Osteocyte (in vitro differentiated cells): ENCODE measurements at regions not wholly inside any gene's neighbourhood (a gene's known extent, or its start where the extent isn't known, plus 50 kb on each side); places are given as distances from the start of the nearest gene placed in this dataset.

Source experiments
- DNase-seq: peaks from one replicate; pipeline ENCODE4 v3.0.0; 2021; ENCODE audit warnings: mixed read lengths; ENCODE audit not compliant: unreplicated experiment; ENCODE audit errors: extremely low spot score
- H3K27ac Mint-ChIP-seq: one replicate; pipeline ENCODE4 v1.8.0; 2021; ENCODE audit warnings: mild to moderate bottlenecking, mixed read lengths; ENCODE audit not compliant: unreplicated experiment
- H3K27me3 Mint-ChIP-seq: one replicate; pipeline ENCODE4 v1.8.0; 2021; ENCODE audit warnings: mixed read lengths; ENCODE audit not compliant: unreplicated experiment
- H3K36me3 Mint-ChIP-seq: one replicate; pipeline ENCODE4 v1.8.0; 2021; ENCODE audit warnings: mixed read lengths; ENCODE audit not compliant: unreplicated experiment
- H3K4me1 Mint-ChIP-seq: one replicate; pipeline ENCODE4 v1.8.0; 2021; ENCODE audit warnings: mixed read lengths; ENCODE audit not compliant: unreplicated experiment
- H3K4me3 Mint-ChIP-seq: one replicate; pipeline ENCODE4 v1.8.0; 2021; ENCODE audit warnings: mild to moderate bottlenecking, moderate library complexity, mixed read lengths; ENCODE audit not compliant: unreplicated experiment
- H3K9me3 Mint-ChIP-seq: one replicate; pipeline ENCODE4 v1.8.0; 2021; ENCODE audit warnings: mixed read lengths; ENCODE audit not compliant: unreplicated experiment
- TF ChIP-seq, protein P1 (sequence below): fragments of 200-600 bp; sonication (generic); IDR thresholded peaks from 2 replicates; pipeline ENCODE4 v1.5.0; 2021; ENCODE audit warnings: antibody characterized with exemption, mild to moderate bottlenecking, moderate library complexity

DNA sequence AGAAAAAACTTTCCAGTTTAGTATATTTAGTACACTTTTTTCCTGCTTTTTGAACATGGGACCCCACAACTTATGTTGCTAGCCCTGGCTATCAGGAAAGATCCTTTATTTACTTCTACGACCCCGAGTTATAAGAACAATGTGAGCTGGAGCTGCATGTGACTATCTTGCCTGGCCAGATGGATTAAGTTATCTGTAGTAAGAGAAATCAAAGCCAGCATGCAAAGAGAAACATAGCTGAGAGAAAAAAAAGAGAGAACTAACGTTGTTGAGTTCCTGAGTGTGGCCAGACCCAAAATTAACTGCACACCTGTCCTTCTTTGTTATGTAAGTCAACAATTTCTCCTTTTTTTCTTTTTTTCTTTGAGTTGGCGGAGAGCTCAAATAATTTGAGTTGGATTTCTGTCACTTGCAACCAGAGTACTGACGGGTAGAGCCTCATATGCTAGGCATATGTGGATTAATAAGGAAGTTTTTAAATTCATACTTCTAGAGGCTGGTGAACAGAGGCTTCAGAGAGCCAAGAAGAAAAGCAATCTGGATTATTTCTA is 219.5 kb downstream of the HACE1 start:
- H3K4me1 Mint-ChIP-seq, result peaks cover 68% of the 10 kb centered on the region
- DNase-seq, result no peak
- peak overlapping the region; percentile 78 for H3K27ac Mint-ChIP-seq
- H3K9me3 Mint-ChIP-seq, result no peaks in the 10 kb centered on the region
- TF ChIP-seq, protein P1, sequence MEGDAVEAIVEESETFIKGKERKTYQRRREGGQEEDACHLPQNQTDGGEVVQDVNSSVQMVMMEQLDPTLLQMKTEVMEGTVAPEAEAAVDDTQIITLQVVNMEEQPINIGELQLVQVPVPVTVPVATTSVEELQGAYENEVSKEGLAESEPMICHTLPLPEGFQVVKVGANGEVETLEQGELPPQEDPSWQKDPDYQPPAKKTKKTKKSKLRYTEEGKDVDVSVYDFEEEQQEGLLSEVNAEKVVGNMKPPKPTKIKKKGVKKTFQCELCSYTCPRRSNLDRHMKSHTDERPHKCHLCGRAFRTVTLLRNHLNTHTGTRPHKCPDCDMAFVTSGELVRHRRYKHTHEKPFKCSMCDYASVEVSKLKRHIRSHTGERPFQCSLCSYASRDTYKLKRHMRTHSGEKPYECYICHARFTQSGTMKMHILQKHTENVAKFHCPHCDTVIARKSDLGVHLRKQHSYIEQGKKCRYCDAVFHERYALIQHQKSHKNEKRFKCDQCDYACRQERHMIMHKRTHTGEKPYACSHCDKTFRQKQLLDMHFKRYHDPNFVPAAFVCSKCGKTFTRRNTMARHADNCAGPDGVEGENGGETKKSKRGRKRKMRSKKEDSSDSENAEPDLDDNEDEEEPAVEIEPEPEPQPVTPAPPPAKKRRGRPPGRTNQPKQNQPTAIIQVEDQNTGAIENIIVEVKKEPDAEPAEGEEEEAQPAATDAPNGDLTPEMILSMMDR, result no peak
- no peaks in the 10 kb centered on the region for H3K27me3 Mint-ChIP-seq
- no peaks in the 10 kb centered on the region for H3K36me3 Mint-ChIP-seq
- no peak overlapping the region for H3K4me3 Mint-ChIP-seq

DNA sequence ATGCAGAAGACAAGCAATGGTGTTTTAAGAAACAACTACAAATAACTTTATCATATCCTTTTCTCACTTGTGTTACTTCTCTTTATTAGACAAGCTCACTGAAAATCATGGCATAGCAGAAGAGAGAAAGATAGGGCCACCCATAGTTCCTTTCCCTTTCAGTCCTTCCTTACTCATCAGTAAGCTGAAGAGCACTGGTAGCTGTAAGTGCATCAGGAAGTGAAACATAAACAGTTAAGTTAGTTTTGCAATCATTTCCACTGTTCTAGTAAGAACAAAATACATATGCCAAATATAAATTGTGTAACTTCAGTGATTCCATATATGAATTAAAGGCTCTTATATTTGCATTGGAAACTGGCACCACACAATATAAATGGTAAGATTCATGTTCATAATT is 220.1 kb downstream of the HACE1 start:
- Mint-ChIP-seq H3K9me3 (no peaks in the 10 kb centered on the region), H3K27ac (peak overlapping the region; percentile 58)
- TF ChIP-seq, protein P1, result no peak

DNA sequence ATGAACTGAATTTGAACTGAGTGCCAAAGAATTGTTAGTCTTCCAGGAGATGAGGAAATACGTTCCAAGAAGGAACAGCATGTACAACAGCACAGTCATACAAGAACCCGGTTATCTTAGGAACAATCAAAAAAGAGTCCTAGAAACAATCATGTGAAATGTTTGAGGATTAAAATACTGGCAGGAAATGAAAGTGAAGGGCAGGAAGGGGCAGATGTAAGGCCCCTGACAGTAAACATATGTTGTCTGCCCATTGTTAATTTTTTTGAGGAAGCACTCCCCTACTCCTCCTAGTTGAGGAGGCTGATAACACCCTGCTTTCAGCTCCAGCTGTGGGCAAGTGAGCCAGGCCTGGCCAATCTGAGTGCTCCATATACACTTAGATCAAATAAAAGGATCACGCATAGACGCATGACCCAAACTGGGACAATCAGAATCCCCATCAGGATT is 220.9 kb downstream of the HACE1 start:
- Mint-ChIP-seq H3K27ac (peak overlapping the region; percentile 87), H3K36me3 (no peaks in the 10 kb centered on the region), H3K9me3 (no peaks in the 10 kb centered on the region), H3K4me1 (peaks cover 59% of the 10 kb centered on the region), H3K27me3 (no peaks in the 10 kb centered on the region), H3K4me3 (no peak overlapping the region)
- no peak for DNase-seq
- TF ChIP-seq, protein P1, result no peak

More for the DNA sequence above, 220.1 kb downstream of the HACE1 start:
- no peak for DNase-seq
- H3K4me3 Mint-ChIP-seq, result no peak overlapping the region
- H3K27me3 Mint-ChIP-seq, result no peaks in the 10 kb centered on the region
- no peaks in the 10 kb centered on the region for H3K36me3 Mint-ChIP-seq
- peaks cover 67% of the 10 kb centered on the region for H3K4me1 Mint-ChIP-seq

DNA sequence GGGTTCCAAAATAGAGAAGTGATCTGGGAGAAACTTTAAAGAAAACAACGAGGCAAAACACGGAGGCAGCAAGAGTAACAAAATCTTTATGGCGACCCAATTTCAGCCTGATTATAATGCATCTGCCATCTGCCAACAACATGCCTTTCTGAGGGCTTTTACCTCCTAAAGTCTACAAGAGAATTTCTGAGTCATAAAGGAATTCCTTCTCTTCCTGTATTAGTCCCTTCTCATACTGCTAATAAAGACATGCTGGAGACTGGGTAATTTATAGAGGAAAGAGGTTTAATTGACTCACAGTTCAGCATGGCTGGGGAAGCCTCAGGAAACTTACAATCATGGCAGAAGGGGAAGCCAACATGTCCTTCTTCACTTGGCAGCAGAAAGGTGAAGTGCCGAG is 226.6 kb downstream of the HACE1 start:
- DNase-seq, result no peak
- Mint-ChIP-seq H3K27ac (peak overlapping the region; percentile 81), H3K27me3 (no peaks in the 10 kb centered on the region), H3K4me3 (no peak overlapping the region), H3K9me3 (no peaks in the 10 kb centered on the region), H3K4me1 (peaks cover 63% of the 10 kb centered on the region), H3K36me3 (peaks cover 4% of the 10 kb centered on the region)
- TF ChIP-seq, protein P1, result no peak

DNA sequence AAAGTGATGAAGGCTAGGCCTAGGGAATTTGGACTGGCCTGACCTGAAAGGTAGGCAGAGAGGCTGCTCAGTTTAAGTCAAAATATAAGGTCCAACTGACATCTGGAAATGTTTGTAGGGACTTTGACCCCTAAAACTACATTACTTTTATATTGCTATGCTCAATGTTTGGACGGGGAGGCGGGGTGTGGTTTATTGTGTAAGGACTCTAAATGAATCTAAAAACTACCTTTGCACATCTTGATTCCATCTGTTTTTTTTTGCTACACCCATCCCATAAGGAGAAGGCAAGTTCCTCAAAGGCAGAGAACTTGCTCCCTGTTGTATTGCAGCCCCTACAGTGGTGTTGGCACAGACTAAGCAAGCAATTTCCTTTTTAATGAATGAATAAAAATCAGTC is 227.1 kb downstream of the HACE1 start:
- Mint-ChIP-seq H3K36me3 (peaks cover 4% of the 10 kb centered on the region), H3K27ac (peak overlapping the region; percentile 81), H3K27me3 (no peaks in the 10 kb centered on the region), H3K9me3 (no peaks in the 10 kb centered on the region), H3K4me3 (no peak overlapping the region), H3K4me1 (peaks cover 58% of the 10 kb centered on the region)
- TF ChIP-seq, protein P1, result no peak
- DNase-seq, result no peak
